ENCODE measurements at regions not wholly inside any gene's neighbourhood (a gene's known extent, or its start where the extent isn't known, plus 50 kb on each side); places are given as distances from the start of the nearest gene placed in this dataset.
"Not testable (repeated sequence)": the region's sequence is repeated elsewhere in the genome, so short reads cannot be mapped to it uniquely, and the experiment has no call there.

GRCh38 chr7:42639930-42640329 is 271.9 kb downstream of the C7orf25 start:
- Mint-ChIP-seq H3K4me1 (no peaks in the 10 kb centered on the region), H3K36me3 (ENCODE audit: low read depth) (no peaks in the 10 kb centered on the region), H3K27ac (no peak overlapping the region), H3K27me3 (ENCODE audit: insufficient read depth) (no peaks in the 10 kb centered on the region), H3K9me3 (peaks cover 9% of the 10 kb centered on the region), H3K4me3 (no peak overlapping the region)
- H3K4me3 ChIP-seq (ENCODE audit: low read length), result no peak overlapping the region
- peak; percentile 53 for TF ChIP-seq CTCF (conservative IDR thresholded peaks at IDR 0.05)
- H3K27me3 ChIP-seq (ENCODE audit: control insufficient read depth, insufficient read depth, low read length, poor library complexity, severe bottlenecking), result no peaks in the 10 kb centered on the region
- H3K4me1 ChIP-seq (ENCODE audit: control insufficient read depth, insufficient read depth, low read length), result no peaks in the 10 kb centered on the region
- peaks cover 4% of the 10 kb centered on the region for H3K9me3 ChIP-seq (ENCODE audit: control insufficient read depth, low read length)
- H3K27ac ChIP-seq (ENCODE audit: low read depth, low read length), result no peak overlapping the region
- no peak for DNase-seq
- H3K9ac ChIP-seq (ENCODE audit: extremely low read depth, low read length, poor library complexity, severe bottlenecking), result no peak overlapping the region
- no peaks in the 10 kb centered on the region for H3K36me3 ChIP-seq (ENCODE audit: control insufficient read depth, insufficient read depth, low read length)
- WGBS, 2 experiments (ENCODE audit: insufficient coverage in 1 of 2, insufficient read length in 1 of 2), result 90 to 93% methylated on average over 3 to 5 of the region's 5 CpGs

GRCh38 chr7:42636380-42636779 is 275.5 kb downstream of the C7orf25 start:
- not testable (repeated sequence) for H3K4me1 Mint-ChIP-seq; H3K36me3 Mint-ChIP-seq (ENCODE audit: low read depth); H3K36me3 ChIP-seq (ENCODE audit: control insufficient read depth, insufficient read depth, low read length); H3K27ac Mint-ChIP-seq; H3K9me3 Mint-ChIP-seq; H3K27ac ChIP-seq (ENCODE audit: low read depth, low read length); H3K4me3 Mint-ChIP-seq; H3K9me3 ChIP-seq (ENCODE audit: control insufficient read depth, low read length); H3K27me3 ChIP-seq (ENCODE audit: control insufficient read depth, insufficient read depth, low read length, poor library complexity, severe bottlenecking); H3K9ac ChIP-seq (ENCODE audit: extremely low read depth, low read length, poor library complexity, severe bottlenecking); H3K27me3 Mint-ChIP-seq (ENCODE audit: insufficient read depth); H3K4me1 ChIP-seq (ENCODE audit: control insufficient read depth, insufficient read depth, low read length); DNase-seq; H3K4me3 ChIP-seq (ENCODE audit: low read length)
- 91 to 93% methylated on average over 8 to 11 of the region's 11 CpGs for WGBS, 2 experiments (ENCODE audit: insufficient coverage in 1 of 2, insufficient read length in 1 of 2)

- Mint-ChIP-seq H3K27me3 (ENCODE audit: insufficient read depth) (no peaks in the 10 kb centered on the region), H3K27ac (no peak overlapping the region), H3K36me3 (ENCODE audit: low read depth) (no peaks in the 10 kb centered on the region), H3K9me3 (no peaks in the 10 kb centered on the region), H3K4me1 (no peaks in the 10 kb centered on the region), H3K4me3 (no peak overlapping the region)
- H3K4me3 ChIP-seq (ENCODE audit: low read length), result no peak overlapping the region
- H3K9me3 ChIP-seq (ENCODE audit: control insufficient read depth, low read length), result no peaks in the 10 kb centered on the region
- H3K9ac ChIP-seq (ENCODE audit: extremely low read depth, low read length, poor library complexity, severe bottlenecking), result no peak overlapping the region
- no peaks in the 10 kb centered on the region for H3K27me3 ChIP-seq (ENCODE audit: control insufficient read depth, insufficient read depth, low read length, poor library complexity, severe bottlenecking)
- H3K36me3 ChIP-seq (ENCODE audit: control insufficient read depth, insufficient read depth, low read length), result no peaks in the 10 kb centered on the region
- 77 to 89% methylated on average over 1 to 4 of the region's 4 CpGs for WGBS, 2 experiments (ENCODE audit: insufficient coverage in 1 of 2, insufficient read length in 1 of 2)
- no peak overlapping the region for H3K27ac ChIP-seq (ENCODE audit: low read depth, low read length)
- no peak for DNase-seq
- no peaks in the 10 kb centered on the region for H3K4me1 ChIP-seq (ENCODE audit: control insufficient read depth, insufficient read depth, low read length)
- TF ChIP-seq CTCF (conservative IDR thresholded peaks at IDR 0.05), result no peak
These were observed 283.8 kb downstream of the C7orf25 start for GRCh38 chr7:42628054-42628453.

GRCh38 chr7:42627626-42628025 is 284.2 kb downstream of the C7orf25 start:
- H3K4me3 ChIP-seq (ENCODE audit: low read length), result no peak overlapping the region
- 81 to 100% methylated on average over 1 to 3 of the region's 3 CpGs for WGBS, 2 experiments (ENCODE audit: insufficient coverage in 1 of 2, insufficient read length in 1 of 2)
- Mint-ChIP-seq H3K4me3 (no peak overlapping the region), H3K36me3 (ENCODE audit: low read depth) (no peaks in the 10 kb centered on the region), H3K4me1 (no peaks in the 10 kb centered on the region), H3K27me3 (ENCODE audit: insufficient read depth) (no peaks in the 10 kb centered on the region), H3K27ac (no peak overlapping the region), H3K9me3 (no peaks in the 10 kb centered on the region)
- H3K9ac ChIP-seq (ENCODE audit: extremely low read depth, low read length, poor library complexity, severe bottlenecking), result no peak overlapping the region
- no peaks in the 10 kb centered on the region for H3K4me1 ChIP-seq (ENCODE audit: control insufficient read depth, insufficient read depth, low read length)
- DNase-seq, result no peak
- TF ChIP-seq CTCF (conservative IDR thresholded peaks at IDR 0.05), result no peak
- H3K9me3 ChIP-seq (ENCODE audit: control insufficient read depth, low read length), result no peaks in the 10 kb centered on the region
- no peak overlapping the region for H3K27ac ChIP-seq (ENCODE audit: low read depth, low read length)
- no peaks in the 10 kb centered on the region for H3K36me3 ChIP-seq (ENCODE audit: control insufficient read depth, insufficient read depth, low read length)
- H3K27me3 ChIP-seq (ENCODE audit: control insufficient read depth, insufficient read depth, low read length, poor library complexity, severe bottlenecking), result no peaks in the 10 kb centered on the region

All from endodermal cell (in vitro differentiated cells).